ENCODE measurements at regions not wholly inside any gene's neighbourhood (a gene's known extent, or its start where the extent isn't known, plus 50 kb on each side); places are given as distances from the start of the nearest gene placed in this dataset.
A peak's percentile ranks its signal among the peaks of the same experiment; 100 is the strongest.
"Not testable (repeated sequence)": the region's sequence is repeated elsewhere in the genome, so short reads cannot be mapped to it uniquely, and the experiment has no call there.

DNA sequence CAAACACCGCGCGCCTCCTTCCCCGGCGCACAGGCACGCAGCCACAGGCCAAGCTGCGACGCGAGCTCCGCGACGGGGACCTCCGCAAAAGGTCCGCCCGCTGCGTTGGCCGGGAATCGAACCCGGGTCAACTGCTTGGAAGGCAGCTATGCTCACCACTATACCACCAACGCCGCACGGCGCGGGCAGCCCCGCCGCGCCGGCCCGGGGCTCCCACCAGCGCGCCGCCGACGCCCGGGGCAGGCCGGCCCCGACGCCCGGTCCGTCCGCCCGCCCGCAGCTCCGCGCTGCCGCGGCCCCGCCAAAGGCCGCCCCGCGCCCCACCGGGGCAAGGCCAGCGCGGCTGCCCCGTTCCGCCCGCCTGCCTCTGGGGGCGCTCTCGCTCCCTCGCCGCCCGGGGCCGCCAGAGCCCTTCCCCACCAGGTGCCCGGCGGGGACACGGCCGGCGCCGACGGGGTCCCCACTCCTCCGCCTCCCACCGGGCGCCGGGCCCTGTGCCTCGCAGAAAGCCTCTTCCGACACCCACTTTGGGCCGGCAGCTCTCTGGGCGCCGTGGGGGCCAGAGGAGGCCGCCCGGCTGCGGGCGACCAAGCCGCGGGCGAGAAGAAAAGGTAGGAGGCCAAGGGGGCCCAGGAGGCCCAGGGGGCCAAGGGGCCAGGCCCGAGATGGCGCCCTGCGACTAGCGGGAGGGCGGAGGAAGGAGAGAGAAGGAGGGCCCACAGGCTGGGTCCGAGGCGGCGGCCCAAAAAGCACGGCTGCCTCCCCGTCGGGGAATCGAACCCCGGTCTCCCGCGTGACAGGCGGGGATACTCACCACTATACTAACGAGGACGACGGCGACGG is 50.2 kb upstream of the FCGR2A start:
- not testable (repeated sequence) for DNase-seq, H3K36me3 ChIP-seq, H3K4me3 ChIP-seq, H3K9me3 ChIP-seq, H3K27ac ChIP-seq, H3K4me1 ChIP-seq, H3K27me3 ChIP-seq
- WGBS, 2 donors, result no CpG with 5 or more reads among the region's 107 CpGs
- ATAC-seq (ENCODE audit: low FRiP score in 2 of 2), result peak in 1 of 2 donors; percentile 2

GRCh38 chr1:161453950-161454864 is 51.0 kb upstream of the FCGR2A start:
- ATAC-seq (ENCODE audit: low FRiP score in 2 of 2) (peak; percentile 54 to 67), DNase-seq (peak; percentile 42 to 91)
- not testable (repeated sequence) for H3K4me1 ChIP-seq, H3K36me3 ChIP-seq, H3K4me3 ChIP-seq, H3K27me3 ChIP-seq, H3K9me3 ChIP-seq, H3K27ac ChIP-seq
- WGBS, 2 donors, result 32 to 61% methylated on average over 8 to 17 of the region's 67 CpGs

GRCh38 chr1:161451698-161452348 is 53.4 kb upstream of the FCGR2A start:
- not testable (repeated sequence) for H3K4me3 ChIP-seq, H3K27me3 ChIP-seq, DNase-seq, H3K27ac ChIP-seq, H3K36me3 ChIP-seq, H3K9me3 ChIP-seq, H3K4me1 ChIP-seq
- peak; percentile 34 to 71 for ATAC-seq (ENCODE audit: low FRiP score in 2 of 2)
- WGBS, 2 donors, result no CpG with 5 or more reads among the region's 29 CpGs

GRCh38 chr1:161447760-161448332 is 57.4 kb upstream of the FCGR2A start:
- not testable (repeated sequence) for H3K4me1 ChIP-seq; H3K36me3 ChIP-seq; H3K9me3 ChIP-seq; H3K4me3 ChIP-seq; H3K27ac ChIP-seq; DNase-seq; H3K27me3 ChIP-seq; ATAC-seq (ENCODE audit: low FRiP score in 2 of 2)
- no CpG with 5 or more reads among the region's 66 CpGs for WGBS, 2 donors

- not testable (repeated sequence) for H3K36me3 ChIP-seq, DNase-seq, H3K27me3 ChIP-seq, H3K4me3 ChIP-seq, H3K27ac ChIP-seq, H3K4me1 ChIP-seq, H3K9me3 ChIP-seq
- no CpG with 5 or more reads among the region's 79 CpGs for WGBS, 2 donors
- peak in 1 of 2 donors; percentile 24 for ATAC-seq (ENCODE audit: low FRiP score in 2 of 2)
Observed at GRCh38 chr1:161447040-161447759, 58.1 kb upstream of the FCGR2A start.

DNA sequence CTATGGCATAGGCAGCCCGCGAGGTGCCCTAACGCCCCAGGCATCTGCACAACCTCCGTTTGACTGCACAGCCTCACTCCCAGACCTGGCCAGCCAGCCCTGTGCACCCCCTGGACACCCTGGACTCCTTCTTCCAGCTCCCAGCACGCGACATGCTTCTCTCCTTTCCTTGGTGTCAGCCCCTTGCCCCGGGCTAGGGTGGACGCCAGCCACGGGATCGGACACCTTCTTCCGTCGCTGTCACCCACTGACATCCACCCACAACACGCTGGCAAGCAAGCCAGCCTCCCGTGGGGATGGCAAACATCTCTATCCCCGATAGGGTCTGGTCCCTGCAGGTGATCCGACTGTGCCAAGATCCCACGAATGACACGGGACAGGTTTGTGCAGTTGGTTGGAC is 60.5 kb upstream of the FCGR2A start:
- peak; percentile 59 to 89 for ATAC-seq (ENCODE audit: low FRiP score in 2 of 2)
- H3K9me3 ChIP-seq, H3K4me3 ChIP-seq, H3K36me3 ChIP-seq, H3K27me3 ChIP-seq, H3K27ac ChIP-seq, H3K4me1 ChIP-seq: not testable (repeated sequence)
- 75 to 81% methylated on average over 12 to 13 of the region's 18 CpGs for WGBS, 2 donors
- DNase-seq, result peak; percentile 34 to 93

DNA sequence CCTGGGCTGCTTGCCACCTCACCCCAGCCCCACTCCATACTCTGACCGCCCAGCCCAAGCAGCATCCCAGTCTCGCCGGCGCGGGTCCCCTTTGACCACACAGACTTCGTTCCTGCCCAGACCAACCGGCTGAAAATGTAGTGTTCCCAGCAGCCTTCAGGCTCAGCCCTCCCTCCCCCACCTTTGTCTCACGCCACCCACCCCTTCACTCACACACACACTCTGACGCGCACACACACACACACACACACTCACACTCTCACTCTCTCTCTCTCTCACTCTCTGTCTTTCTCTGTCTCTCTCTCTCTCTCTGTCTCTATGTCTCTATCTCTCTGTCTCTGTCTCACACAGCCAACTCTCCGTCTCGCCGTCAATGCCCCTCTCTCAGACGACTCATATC is 61.0 kb upstream of the FCGR2A start:
- peaks cover 0 to 13% (median 6%) of the 10 kb centered on the region in 4 donors for H3K4me1 ChIP-seq
- not testable (repeated sequence) for H3K27ac ChIP-seq, H3K36me3 ChIP-seq, H3K4me3 ChIP-seq, H3K27me3 ChIP-seq, DNase-seq, H3K9me3 ChIP-seq
- peak in 1 of 2 donors; percentile 83 for ATAC-seq (ENCODE audit: low FRiP score in 2 of 2)
- WGBS, 2 donors, result 100% methylated on average over 1 of the region's 14 CpGs; no CpG with 5 or more reads in 1 of the 2 donors

GRCh38 chr1:161440312-161440894 is 64.9 kb upstream of the FCGR2A start:
- Histone ChIP-seq H3K27me3 (peaks cover 0 to 3% (median 0%) of the 10 kb centered on the region in 4 donors), H3K9me3 (no peaks in the 10 kb centered on the region), H3K4me1 (peaks cover 0 to 13% (median 6%) of the 10 kb centered on the region in 4 donors), H3K36me3 (no peaks in the 10 kb centered on the region), H3K4me3 (peak overlapping the region; percentile 58 to 80 (median 72)), H3K27ac (peak overlapping the region; percentile 75 to 92 (median 80))
- peak in 1 of 2 donors; percentile 26 for ATAC-seq (ENCODE audit: low FRiP score in 2 of 2)
- peak; percentile 72 to 94 for DNase-seq
- TF ChIP-seq EP300 (IDR thresholded peaks at IDR 0.05) (no peak), CTCF (IDR thresholded peaks at IDR 0.05) (peak; percentile 68 to 90 (median 78))
- 1 to 2% methylated on average over 14 to 20 of the region's 61 CpGs for WGBS, 2 donors

All from upper lobe of left lung (tissue), 6 donors.